K562 (cell line): ENCODE measurements at regions not wholly inside any gene's neighbourhood (a gene's known extent, or its start where the extent isn't known, plus 50 kb on each side); places are given as distances from the start of the nearest gene placed in this dataset.
"Not testable (repeated sequence)": the region's sequence is repeated elsewhere in the genome, so short reads cannot be mapped to it uniquely, and the experiment has no call there.

Experiments
- ATAC-seq: fragments of 200-7000 bp; cut with Tn5 transposase; 3 replicates; pipeline ENCODE4 v1.9.1; 2020; ENCODE audit warnings: moderate library complexity
- BruUV-seq: library from RNA; stranded (reverse); fragments of 400-500 nt; replicated peaks from 2 replicates; lab custom pipeline; 2021; lab: Mats Ljungman, UMichigan
- CTCF ChIA-PET: fragments of 300-600 bp; formaldehyde crosslinking; extraction: SDS; loops from one replicate; lab custom pipeline; 2021; ENCODE audit warnings: low intra/inter-chr PET ratio; lab: Yijun Ruan, JAX
- POLR2A ChIA-PET: fragments of 300-600, 350-650 bp; sonication (Branson Sonifier 250); formaldehyde crosslinking; extraction: SDS; loops from one replicate; lab custom pipeline; 2021; ENCODE audit warnings: antibody characterized with exemption, inconsistent platforms; lab: Yijun Ruan, JAX
- DNase-seq, 4 experiments: peaks; one replicate each; pipeline versions ENCODE4 v3.0.0 to v3.0.0-alpha.2; 2011 to 2018; ENCODE audit warnings: low spot score in 3 of 4, mixed read lengths in 3 of 4; ENCODE audit errors: extremely low read depth in 1 of 4
- FAIRE-seq: peaks from 2 replicates; lab custom pipeline; 2011; peaks lifted over from hg19 to GRCh38; lab: Jason Lieb, UNC
- H2AFZ ChIP-seq: 2 replicates; pipeline ENCODE4 v1.6.0; 2011; ENCODE audit warnings: low read depth, low read length, control low read depth, inconsistent platforms
- H3K27ac ChIP-seq: fragments of 200-600 bp; 3 replicates; pipeline ENCODE4 v1.8.0; 2011; ENCODE audit warnings: low read depth, mild to moderate bottlenecking, control low read depth, inconsistent platforms, low read length, moderate library complexity, mixed read lengths; ENCODE audit errors: extremely low read depth
- H3K27me3 ChIP-seq, 2 experiments: fragments of 300-600 bp in 1 of 2; 2 replicates in 1 of 2; 3 replicates in 1 of 2; pipeline versions ENCODE4 v1.6.0 to v1.8.0; 2011; ENCODE audit warnings: inconsistent platforms in 2 of 2, low read length in 2 of 2, mild to moderate bottlenecking in 1 of 2, mixed read lengths in 1 of 2, moderate library complexity in 1 of 2; ENCODE audit not compliant: control insufficient read depth in 2 of 2, insufficient read depth in 2 of 2
- H3K36me3 ChIP-seq: fragments of 300-600 bp; 3 replicates; pipeline ENCODE4 v1.8.0; 2011; ENCODE audit warnings: mild to moderate bottlenecking, low read length, inconsistent platforms; ENCODE audit not compliant: control insufficient read depth, insufficient read depth
- H3K4me1 ChIP-seq, 2 experiments: fragments of 200-600 bp in 1 of 2; replicated peaks in 1 of 2; 2 replicates in 1 of 2; 3 replicates in 1 of 2; pipeline versions ENCODE4 v1.5.1 to v1.8.0; 2011; ENCODE audit warnings: inconsistent platforms in 2 of 2, low read length in 2 of 2, mild to moderate bottlenecking in 1 of 2, mixed read lengths in 1 of 2, moderate library complexity in 1 of 2; ENCODE audit not compliant: control insufficient read depth in 2 of 2, insufficient read depth in 2 of 2
- H3K4me2 ChIP-seq: 2 replicates; pipeline ENCODE4 v1.6.1; 2011; ENCODE audit warnings: low read length, control low read depth, inconsistent platforms, mixed read lengths; ENCODE audit not compliant: insufficient read depth
- H3K4me3 ChIP-seq: fragments of 200-600 bp; sonication (generic), shearing (Covaris generic); 2 replicates; pipeline ENCODE4 v1.5.1; 2016; ENCODE audit warnings: control low read depth, inconsistent platforms
- H3K79me2 ChIP-seq: fragments of 200-600 bp; 3 replicates; pipeline ENCODE4 v1.8.0; 2011; ENCODE audit warnings: low read length, inconsistent platforms; ENCODE audit not compliant: control insufficient read depth, insufficient read depth
- H3K9ac ChIP-seq, 2 experiments: 2 replicates each; pipeline versions ENCODE4 v1.6.0 to v1.6.1; 2011; ENCODE audit warnings: low read depth in 2 of 2, low read length in 2 of 2, control low read depth in 1 of 2, inconsistent platforms in 1 of 2, mild to moderate bottlenecking in 1 of 2, mixed read lengths in 1 of 2; ENCODE audit not compliant: insufficient read depth in 1 of 2
- H3K9me1 ChIP-seq: one replicate; pipeline ENCODE4 v1.6.0; 2011; ENCODE audit warnings: inconsistent platforms, mild to moderate bottlenecking, low read length, moderate library complexity; ENCODE audit not compliant: control insufficient read depth, insufficient read depth
- H3K9me3 ChIP-seq: replicated peaks from 2 replicates; pipeline ENCODE4 v1.5.1; 2011; ENCODE audit warnings: low read depth, low read length, inconsistent platforms; ENCODE audit not compliant: control insufficient read depth, insufficient read depth
- H4K20me1 ChIP-seq: replicated peaks from 2 replicates; pipeline ENCODE4 v1.6.1; 2011; ENCODE audit warnings: low read length, inconsistent platforms, mixed read lengths; ENCODE audit not compliant: control insufficient read depth, insufficient read depth
- ARHGAP35 ChIP-seq: fragments of 450-650 bp; IDR thresholded peaks from 2 replicates; pipeline ENCODE4 v1.6.1; 2018; ENCODE audit not compliant: partially characterized antibody
- BMI1 ChIP-seq: fragments of 150-350 bp; IDR thresholded peaks from 2 replicates; pipeline ENCODE4 v1.6.1; 2014; ENCODE audit warnings: low read length
- CHCHD3 ChIP-seq: fragments of 250-450 bp; sonication (Bioruptor Pico); IDR thresholded peaks from 2 replicates; pipeline ENCODE4 v2.1.2; 2022; ENCODE audit warnings: mild to moderate bottlenecking
- ERF ChIP-seq: fragments of 450-650 bp; formaldehyde crosslinking; IDR thresholded peaks from 2 replicates; pipeline ENCODE4 v1.4.0; 2020; ENCODE audit warnings: mild to moderate bottlenecking, mixed read lengths
- LEF1 ChIP-seq: fragments of 450-650 bp; IDR thresholded peaks from 2 replicates; pipeline ENCODE4 v1.6.1; 2016; ENCODE audit warnings: mild to moderate bottlenecking
- NCOA4 ChIP-seq: fragments of 450-650 bp; IDR thresholded peaks from 2 replicates; pipeline ENCODE4 v1.6.1; 2018; ENCODE audit warnings: mild to moderate bottlenecking; ENCODE audit not compliant: partially characterized antibody
- NR1H2 ChIP-seq: sonication (generic); formaldehyde crosslinking; IDR thresholded peaks from 2 replicates; pipeline ENCODE4 v1.4.0; 2020; ENCODE audit warnings: mild to moderate bottlenecking, missing genetic modification reagents
- PPARD ChIP-seq: fragments of 250-450 bp; sonication (Bioruptor Pico); IDR thresholded peaks from 2 replicates; pipeline ENCODE4 v1.8.0; 2022; ENCODE audit warnings: inconsistent platforms, mild to moderate bottlenecking, moderate library complexity
- RAD51 ChIP-seq: fragments of 450-650 bp; IDR thresholded peaks from 2 replicates; pipeline ENCODE4 v1.7.1; 2016; ENCODE audit warnings: low read depth, mild to moderate bottlenecking, borderline replicate concordance
- RNF2 ChIP-seq: sonication (generic); IDR thresholded peaks from 2 replicates; pipeline ENCODE4 v1.6.1; 2016
- SMC3 ChIP-seq: conservative IDR thresholded peaks from 2 replicates; pipeline ENCODE4 v1.6.1; 2011; ENCODE audit warnings: low read depth, low read length, improper control_type of control experiment; ENCODE audit not compliant: insufficient read depth
- YBX1 ChIP-seq: fragments of 450-650 bp; IDR thresholded peaks from 2 replicates; pipeline ENCODE4 v1.7.1; 2016; ENCODE audit warnings: mild to moderate bottlenecking
- ZNF175 ChIP-seq: fragments of 200-800 bp; sonication (Bioruptor generic); IDR thresholded peaks from 2 replicates; pipeline ENCODE4 v1.6.1; 2016; ENCODE audit warnings: low read depth, mild to moderate bottlenecking, missing genetic modification characterization, missing compliant biosample characterization
- WGBS: fragments of 100-300 bp; shearing (Covaris generic); methylation state at CpG from one replicate; pipeline ENCODE4 v1.1.6; 2016; ENCODE audit warnings: low coverage, mixed read lengths; ENCODE audit not compliant: insufficient coverage; ENCODE audit errors: missing lambda C conversion rate; 5-methylcytosine and 5-hydroxymethylcytosine counted together
- in situ Hi-C: fragments of 300-500 bp; cut with MboI; formaldehyde crosslinking; loops from 4 replicates; pipeline ENCODE4 v1.15.0; 2018; ENCODE audit warnings: inconsistent platforms, mixed read lengths
- intact Hi-C: fragments of 100-400 bp; cut with micrococcal nuclease; formaldehyde crosslinking; loops from 2 replicates; pipeline ENCODE4 v1.14.2; 2022
- TF ChIP-seq, protein P1 (sequence below), 2 experiments: IDR thresholded peaks; 2 replicates each; pipeline ENCODE4 v1.6.1; 2012; ENCODE audit warnings: improper control_type of control experiment in 2 of 2, low read depth in 2 of 2, low read length in 2 of 2, borderline replicate concordance in 1 of 2
- TF ChIP-seq, protein P2 (sequence below): fragments of 250-450 bp; sonication (Bioruptor Pico); IDR thresholded peaks from 2 replicates; pipeline ENCODE4 v1.4.0; 2020

DNA sequence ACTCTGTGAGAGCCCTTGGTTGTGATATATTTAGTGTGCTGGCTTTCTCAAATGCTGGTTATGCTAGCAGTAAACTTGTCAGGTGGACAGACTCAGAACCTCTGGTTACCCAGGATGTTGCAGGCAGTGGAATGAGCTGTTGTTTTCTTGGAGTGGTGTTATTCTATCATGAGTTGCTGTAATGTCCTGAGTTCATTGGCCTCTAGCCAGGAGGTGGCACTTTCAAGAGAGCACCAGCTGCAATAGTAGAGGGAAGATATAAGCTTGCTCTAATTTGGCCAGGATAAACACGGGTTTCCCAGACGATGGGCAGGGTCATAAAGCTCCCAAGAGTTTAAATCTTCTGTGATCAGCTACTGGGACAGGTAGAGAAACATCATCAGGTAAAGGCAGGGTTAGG is 95.0 kb upstream of the UBQLN2 start (continued):
- TF ChIP-seq RNF2 (no peak), BMI1 (no peak), ZNF175 (CRISPR knock-in tag) (no peak), CHCHD3 (CRISPR knock-in tag) (no peak), ERF (CRISPR knock-in tag) (no peak), RAD51 (no peak), LEF1 (no peak), YBX1 (no peak), PPARD (CRISPR knock-in tag) (no peak), NCOA4 (no peak), ARHGAP35 (no peak), NR1H2 (CRISPR knock-in tag) (no peak), SMC3 (no peak)
- TF ChIP-seq, protein P1, sequence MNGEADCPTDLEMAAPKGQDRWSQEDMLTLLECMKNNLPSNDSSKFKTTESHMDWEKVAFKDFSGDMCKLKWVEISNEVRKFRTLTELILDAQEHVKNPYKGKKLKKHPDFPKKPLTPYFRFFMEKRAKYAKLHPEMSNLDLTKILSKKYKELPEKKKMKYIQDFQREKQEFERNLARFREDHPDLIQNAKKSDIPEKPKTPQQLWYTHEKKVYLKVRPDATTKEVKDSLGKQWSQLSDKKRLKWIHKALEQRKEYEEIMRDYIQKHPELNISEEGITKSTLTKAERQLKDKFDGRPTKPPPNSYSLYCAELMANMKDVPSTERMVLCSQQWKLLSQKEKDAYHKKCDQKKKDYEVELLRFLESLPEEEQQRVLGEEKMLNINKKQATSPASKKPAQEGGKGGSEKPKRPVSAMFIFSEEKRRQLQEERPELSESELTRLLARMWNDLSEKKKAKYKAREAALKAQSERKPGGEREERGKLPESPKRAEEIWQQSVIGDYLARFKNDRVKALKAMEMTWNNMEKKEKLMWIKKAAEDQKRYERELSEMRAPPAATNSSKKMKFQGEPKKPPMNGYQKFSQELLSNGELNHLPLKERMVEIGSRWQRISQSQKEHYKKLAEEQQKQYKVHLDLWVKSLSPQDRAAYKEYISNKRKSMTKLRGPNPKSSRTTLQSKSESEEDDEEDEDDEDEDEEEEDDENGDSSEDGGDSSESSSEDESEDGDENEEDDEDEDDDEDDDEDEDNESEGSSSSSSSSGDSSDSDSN (IDR thresholded peaks at IDR 0.05; ENCODE audit: borderline replicate concordance in 1 of 2, low read depth in 2 of 2, low read length in 2 of 2) = no peak
- TF ChIP-seq, protein P2, sequence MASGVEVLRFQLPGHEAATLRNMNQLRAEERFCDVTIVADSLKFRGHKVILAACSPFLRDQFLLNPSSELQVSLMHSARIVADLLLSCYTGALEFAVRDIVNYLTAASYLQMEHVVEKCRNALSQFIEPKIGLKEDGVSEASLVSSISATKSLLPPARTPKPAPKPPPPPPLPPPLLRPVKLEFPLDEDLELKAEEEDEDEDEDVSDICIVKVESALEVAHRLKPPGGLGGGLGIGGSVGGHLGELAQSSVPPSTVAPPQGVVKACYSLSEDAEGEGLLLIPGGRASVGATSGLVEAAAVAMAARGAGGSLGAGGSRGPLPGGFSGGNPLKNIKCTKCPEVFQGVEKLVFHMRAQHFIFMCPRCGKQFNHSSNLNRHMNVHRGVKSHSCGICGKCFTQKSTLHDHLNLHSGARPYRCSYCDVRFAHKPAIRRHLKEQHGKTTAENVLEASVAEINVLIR (CRISPR knock-in tag) = no peak
- TF ChIP-seq, all 486 proteins: peak for 0

DNA sequence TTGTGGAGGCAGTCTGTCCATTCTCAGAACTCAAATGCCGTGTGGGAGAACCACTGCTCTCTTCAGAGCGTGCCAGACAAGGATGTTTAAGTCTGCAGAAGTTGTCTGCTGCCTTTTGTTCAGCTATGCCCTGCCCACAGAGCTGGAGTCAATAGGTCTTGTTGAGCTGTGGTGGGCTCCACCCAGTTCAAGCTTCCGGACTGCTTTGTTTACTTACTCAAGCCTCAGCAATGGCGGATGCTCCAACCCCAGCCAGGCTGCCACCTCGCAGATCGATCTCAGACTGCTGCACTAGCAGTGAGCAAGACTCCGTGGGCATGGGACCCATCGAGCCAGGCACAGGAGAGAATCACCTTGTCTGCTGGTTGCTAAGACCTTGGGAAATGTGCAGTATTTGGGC is 68.5 kb upstream of the UBQLN2 start:
- H3K27me3 ChIP-seq, H3K9ac ChIP-seq, ATAC-seq, H3K9me3 ChIP-seq, H3K4me3 ChIP-seq, intact Hi-C loops, H3K9me1 ChIP-seq, DNase-seq, H4K20me1 ChIP-seq, H3K27ac ChIP-seq, BruUV-seq, H3K36me3 ChIP-seq, H3K4me1 ChIP-seq, in situ Hi-C loops, H2AFZ ChIP-seq, H3K4me2 ChIP-seq, CTCF ChIA-PET, POLR2A ChIA-PET, H3K79me2 ChIP-seq, FAIRE-seq: not testable (repeated sequence)
- WGBS = 0% methylated on average over 6 of the region's 8 CpGs
